GM04503 (cell line): ENCODE measurements at regions not wholly inside any gene's neighbourhood (a gene's known extent, or its start where the extent isn't known, plus 50 kb on each side); places are given as distances from the start of the nearest gene placed in this dataset.

Experiments used
- DNase-seq: peaks from one replicate; pipeline ENCODE4 v3.0.0-alpha.2; 2012; ENCODE audit warnings: low read depth

- no peak for DNase-seq
Observed at GRCh38 chr1:170271430-170272161, 125.8 kb downstream of the NTMT2 start.

- DNase-seq, result peak; percentile 51
Observed at GRCh38 chr1:170273291-170274130, 127.8 kb downstream of the NTMT2 start.

DNA sequence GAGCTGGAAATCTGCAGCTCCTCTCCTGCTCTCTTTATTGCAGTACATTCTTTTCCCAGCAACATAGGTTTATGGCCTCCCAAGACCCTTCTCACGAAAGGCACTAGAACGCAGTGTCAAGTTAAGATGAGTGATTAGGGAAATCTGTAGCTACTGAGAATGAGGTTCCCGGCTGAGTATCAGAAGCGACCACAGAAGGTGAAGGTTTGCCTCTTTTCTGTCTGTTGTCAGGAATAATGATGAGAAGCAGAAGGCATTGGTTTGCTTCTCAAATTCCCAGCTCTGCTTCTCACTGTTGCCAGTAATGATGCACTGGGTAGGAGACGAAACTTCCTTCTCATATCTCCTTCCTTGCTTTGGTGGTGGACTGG is 128.4 kb downstream of the NTMT2 start:
- no peak for DNase-seq

- no peak for DNase-seq
Observed at GRCh38 chr1:170277985-170278384, 132.2 kb downstream of the NTMT2 start.

- DNase-seq, result no peak
Observed at GRCh38 chr1:170284016-170284415, 138.3 kb downstream of the NTMT2 start.

GRCh38 chr1:170284512-170284911 is 138.8 kb downstream of the NTMT2 start:
- no peak for DNase-seq

- no peak for DNase-seq
Observed at GRCh38 chr1:170284951-170285350, 139.2 kb downstream of the NTMT2 start.

DNA sequence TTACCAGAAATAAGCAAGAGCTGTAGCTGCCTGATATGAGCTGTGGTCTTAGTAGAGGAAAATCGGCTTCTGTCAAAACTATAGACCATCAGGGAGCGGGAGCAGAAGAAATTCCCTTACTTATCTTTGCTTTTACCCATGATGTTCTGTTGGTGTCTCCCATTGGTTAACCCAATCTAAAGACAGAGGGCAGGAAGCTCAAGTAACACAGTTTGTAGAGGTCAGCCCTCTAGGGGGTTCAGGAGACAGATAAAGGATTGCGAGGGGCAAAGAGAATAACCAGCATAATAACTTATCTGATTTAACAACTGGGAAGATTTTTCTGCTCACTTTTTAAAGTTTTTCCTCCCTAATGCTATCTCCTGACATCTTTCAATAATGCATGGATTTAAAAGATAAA is 142.4 kb downstream of the NTMT2 start:
- no peak for DNase-seq

- DNase-seq, result no peak
Observed at GRCh38 chr1:170290276-170290675, 144.5 kb downstream of the NTMT2 start.

- DNase-seq, result no peak
Observed at GRCh38 chr1:170290991-170291390, 145.2 kb downstream of the NTMT2 start.

- no peak for DNase-seq
Observed at GRCh38 chr1:170291516-170291915, 145.8 kb downstream of the NTMT2 start.

DNA sequence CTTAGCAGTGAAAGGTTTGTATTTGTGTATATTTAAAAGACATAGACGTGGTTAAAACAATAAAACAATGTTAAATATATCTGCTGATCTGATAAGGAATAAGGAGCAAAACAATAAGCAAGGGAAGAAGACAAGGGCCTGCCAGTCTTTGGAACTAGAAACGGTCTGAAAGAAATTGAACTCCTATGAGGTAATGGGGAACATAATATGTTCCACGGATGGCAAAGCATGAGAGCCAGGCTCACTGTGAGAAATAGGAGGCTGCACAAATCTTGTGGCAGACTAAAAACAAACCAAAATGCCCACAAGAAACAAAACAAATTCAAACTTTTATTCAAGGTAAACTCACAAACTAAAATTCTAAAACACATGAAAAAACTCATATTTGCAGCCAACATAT is 150.5 kb downstream of the NTMT2 start:
- no peak for DNase-seq

DNA sequence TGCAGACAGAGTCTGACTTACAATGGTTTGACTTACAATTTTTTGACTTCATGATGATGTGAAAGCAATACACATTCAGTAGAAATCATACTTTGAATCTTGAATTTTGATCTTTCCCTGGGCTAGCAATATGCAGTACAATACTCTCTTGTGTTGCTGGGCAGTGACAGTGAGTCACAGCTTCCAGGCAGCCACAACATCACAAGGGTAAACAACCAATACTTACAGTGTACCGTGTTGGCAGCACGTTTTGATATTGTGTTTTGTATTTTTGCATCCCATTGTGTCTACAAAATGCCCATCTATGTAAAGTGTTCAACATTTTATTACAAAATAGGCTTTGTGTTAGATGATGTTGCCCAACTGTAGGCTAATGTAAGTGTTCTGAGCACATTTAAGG is 150.9 kb downstream of the NTMT2 start:
- DNase-seq, result no peak

GRCh38 chr1:170301596-170301995 is 155.8 kb downstream of the NTMT2 start:
- no peak for DNase-seq

- no peak for DNase-seq
Observed at GRCh38 chr1:170303034-170303433, 157.3 kb downstream of the NTMT2 start.

DNA sequence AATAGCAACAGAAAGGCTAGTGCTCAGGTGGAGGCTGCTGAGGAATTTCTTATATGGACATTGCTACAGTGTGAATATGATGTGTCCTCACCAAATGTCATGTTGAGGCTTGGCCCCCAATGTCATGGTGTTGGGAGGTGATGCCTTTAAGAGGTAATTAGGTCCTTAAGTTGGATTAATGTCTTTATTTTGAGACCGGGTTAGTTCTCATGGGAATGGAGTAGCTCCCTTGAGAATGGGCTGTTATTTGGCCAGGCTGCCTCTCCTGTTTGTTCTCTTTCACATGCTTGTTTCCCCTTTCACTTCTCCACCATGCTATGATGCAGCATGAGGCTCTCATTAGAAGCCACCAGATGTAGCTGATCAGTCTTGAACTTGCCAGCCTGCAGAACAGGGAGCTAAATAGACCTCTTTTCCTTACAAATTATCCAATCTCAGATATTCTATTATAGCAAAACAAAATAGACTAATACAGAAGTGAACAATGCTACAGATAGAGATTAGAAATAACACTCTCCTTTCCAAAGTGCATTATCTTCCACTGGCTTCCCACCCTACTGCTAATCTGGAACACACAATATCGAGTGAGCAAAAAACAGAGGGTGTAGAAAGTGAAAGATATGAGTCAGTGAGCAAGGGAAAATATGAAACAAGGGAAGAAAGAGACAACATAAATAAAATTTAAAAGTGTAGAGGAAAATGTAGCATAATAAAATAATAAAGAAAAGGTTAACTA is 160.2 kb downstream of the NTMT2 start:
- DNase-seq, result no peak

DNA sequence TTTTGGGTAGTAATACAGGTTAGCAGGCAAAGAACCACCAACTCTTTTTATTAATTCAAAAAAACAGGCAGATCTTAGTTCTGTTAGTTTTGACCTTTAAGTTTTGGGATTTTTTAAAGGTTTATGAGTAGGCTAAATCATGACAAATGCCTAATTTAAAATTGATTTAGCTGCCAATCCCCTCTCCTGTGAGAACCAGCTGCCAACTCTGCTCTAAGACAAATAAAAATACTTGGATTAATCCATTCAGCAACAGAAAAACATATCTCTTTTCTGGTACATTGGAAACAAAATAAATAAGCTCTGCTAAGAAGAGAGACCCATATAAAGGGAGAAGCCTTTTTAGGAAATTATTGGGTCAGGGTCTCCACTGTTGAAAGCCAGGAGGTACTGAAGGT is 160.8 kb downstream of the NTMT2 start:
- no peak for DNase-seq

DNA sequence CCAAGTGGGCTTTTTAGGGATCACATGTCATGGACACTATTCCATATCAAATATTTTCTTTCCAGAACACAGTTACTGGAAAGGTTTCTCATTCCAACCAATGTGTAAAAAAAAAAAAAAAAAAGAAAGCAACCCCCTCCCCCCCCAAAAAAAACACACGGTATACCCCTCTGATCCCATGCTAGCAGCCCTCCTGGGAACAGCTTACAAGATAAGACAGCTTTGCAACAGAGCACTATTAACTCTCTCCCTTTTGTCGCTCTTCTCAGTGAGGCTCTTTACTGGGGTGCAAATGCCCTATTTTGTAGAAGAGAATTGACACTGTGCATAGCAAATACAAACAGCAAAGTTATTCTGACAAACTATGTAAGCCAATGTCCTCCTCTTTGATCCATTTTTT is 161.2 kb downstream of the NTMT2 start:
- no peak for DNase-seq

DNA sequence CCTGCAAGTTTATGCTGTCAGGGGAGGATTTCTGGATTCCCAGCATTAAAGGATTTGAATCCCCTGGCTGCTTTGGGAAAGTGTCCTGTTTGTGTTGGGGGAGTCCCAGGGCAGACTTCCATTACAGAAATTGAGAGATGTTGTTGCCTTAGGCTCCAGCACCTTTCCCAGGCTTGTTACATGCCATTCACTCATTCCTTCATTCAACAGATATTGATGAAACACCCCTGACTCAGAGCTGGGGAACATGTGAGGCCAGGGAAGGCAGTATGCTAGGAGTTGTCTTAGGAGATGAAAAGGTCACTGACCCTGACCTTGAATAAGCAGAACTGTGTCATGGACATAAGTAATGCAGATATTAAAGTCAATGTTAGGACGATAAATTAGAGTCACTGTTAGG is 161.7 kb downstream of the NTMT2 start:
- DNase-seq, result peak; percentile 49

DNA sequence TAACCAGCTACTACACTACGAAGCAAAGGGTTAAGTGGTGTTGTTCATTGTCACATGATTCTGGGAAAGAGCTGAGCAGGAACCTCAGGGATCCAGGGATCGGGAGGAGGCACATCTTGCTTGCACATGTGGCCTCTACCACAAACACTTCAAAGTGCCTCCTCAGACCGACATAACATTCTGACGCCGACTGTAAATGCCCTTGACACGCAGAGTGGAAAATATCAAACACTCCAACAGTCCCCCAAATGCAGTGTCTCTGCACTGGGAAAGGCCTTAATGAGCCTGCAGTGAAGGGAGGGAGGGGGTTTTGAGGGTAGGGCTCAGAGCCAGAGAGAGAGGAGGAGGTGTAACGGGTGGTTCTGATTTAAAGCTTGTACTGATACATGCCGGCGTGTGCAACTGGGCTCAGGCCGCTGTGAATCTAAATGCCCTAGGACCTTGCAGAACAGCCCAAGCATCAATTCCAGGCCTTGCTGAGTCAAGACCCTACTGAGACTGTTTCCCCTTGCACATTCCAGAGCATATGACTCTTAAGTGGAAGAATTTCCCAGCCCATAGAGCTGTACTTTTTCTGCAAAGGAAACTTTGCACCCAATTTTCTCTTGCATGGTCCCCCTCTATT is 163.7 kb downstream of the NTMT2 start:
- DNase-seq, result peak; percentile 96

- DNase-seq, result no peak
Observed at GRCh38 chr1:170310014-170310405, 164.3 kb downstream of the NTMT2 start.

GRCh38 chr1:170310951-170311350 is 165.2 kb downstream of the NTMT2 start:
- no peak for DNase-seq
